DOHH2 (cell line): ENCODE measurements at regions not wholly inside any gene's neighbourhood (a gene's known extent, or its start where the extent isn't known, plus 50 kb on each side); places are given as distances from the start of the nearest gene placed in this dataset.
"Not testable (repeated sequence)": the region's sequence is repeated elsewhere in the genome, so short reads cannot be mapped to it uniquely, and the experiment has no call there.

Source experiments
- H3F3A ChIP-seq: fragments of 200-600 bp; sonication (generic), shearing (Covaris generic); 2 replicates; pipeline ENCODE4 v1.6.0; 2016; ENCODE audit warnings: antibody characterized with exemption, mild to moderate bottlenecking; ENCODE audit not compliant: control insufficient read depth, insufficient read depth
- H3K27ac ChIP-seq: fragments of 200-600 bp; sonication (generic); 2 replicates; pipeline ENCODE4 v1.5.1; 2014; ENCODE audit warnings: low read depth, mild to moderate bottlenecking, low read length, moderate library complexity
- H3K27me3 ChIP-seq: fragments of 200-600 bp; sonication (generic); 2 replicates; pipeline ENCODE4 v1.6.1; 2014; ENCODE audit warnings: mild to moderate bottlenecking, low read length, mixed read lengths; ENCODE audit not compliant: control insufficient read depth
- H3K36me3 ChIP-seq: fragments of 200-600 bp; sonication (generic); 2 replicates; pipeline ENCODE4 v1.6.1; 2014; ENCODE audit warnings: mild to moderate bottlenecking, low read length, moderate library complexity, mixed read lengths; ENCODE audit not compliant: control insufficient read depth
- H3K4me1 ChIP-seq: fragments of 200-600 bp; sonication (generic); 2 replicates; pipeline ENCODE4 v1.6.1; 2014; ENCODE audit warnings: mild to moderate bottlenecking, low read length, mixed read lengths; ENCODE audit not compliant: control insufficient read depth
- H3K4me2 ChIP-seq: fragments of 200-600 bp; sonication (generic); 2 replicates; pipeline ENCODE4 v1.6.0; 2014; ENCODE audit warnings: mild to moderate bottlenecking, low read length, moderate library complexity
- H3K4me3 ChIP-seq: fragments of 200-600 bp; sonication (generic); 2 replicates; pipeline ENCODE4 v1.5.1; 2014; ENCODE audit warnings: mild to moderate bottlenecking, low read length, mixed read lengths
- H3K79me2 ChIP-seq: fragments of 200-600 bp; sonication (generic); 2 replicates; pipeline ENCODE4 v1.6.1; 2014; ENCODE audit warnings: mild to moderate bottlenecking, low read length, mixed read lengths; ENCODE audit not compliant: control insufficient read depth
- H3K9me2 ChIP-seq: fragments of 200-600 bp; sonication (generic); replicated peaks from 2 replicates; pipeline ENCODE4 v1.6.1; 2014; ENCODE audit warnings: mild to moderate bottlenecking, low read length, mixed read lengths; ENCODE audit not compliant: control insufficient read depth
- H3K9me3 ChIP-seq: fragments of 200-600 bp; sonication (generic); 2 replicates; pipeline ENCODE4 v1.6.1; 2014; ENCODE audit warnings: antibody characterized with exemption, low read length, mixed read lengths; ENCODE audit not compliant: control insufficient read depth, insufficient read depth
- H4K20me1 ChIP-seq: fragments of 200-600 bp; sonication (generic); 2 replicates; pipeline ENCODE4 v1.6.0; 2014; ENCODE audit warnings: low read depth, mild to moderate bottlenecking, antibody characterized with exemption, low read length, moderate library complexity; ENCODE audit not compliant: control insufficient read depth, insufficient read depth
- EZH2phosphoT487 ChIP-seq: fragments of 200-600 bp; sonication (generic); IDR thresholded peaks from 2 replicates; pipeline ENCODE4 v1.6.1; 2017; ENCODE audit warnings: borderline replicate concordance, mild to moderate bottlenecking, antibody characterized with exemption, low read length, moderate library complexity, mixed read lengths
- TF ChIP-seq, protein P1 (sequence below): fragments of 200-600 bp; sonication (generic); IDR thresholded peaks from one replicate; pipeline ENCODE4 v1.5.1; 2014; ENCODE audit warnings: antibody characterized with exemption, mild to moderate bottlenecking, low read depth, low read length; ENCODE audit not compliant: poor library complexity, severe bottlenecking

DNA sequence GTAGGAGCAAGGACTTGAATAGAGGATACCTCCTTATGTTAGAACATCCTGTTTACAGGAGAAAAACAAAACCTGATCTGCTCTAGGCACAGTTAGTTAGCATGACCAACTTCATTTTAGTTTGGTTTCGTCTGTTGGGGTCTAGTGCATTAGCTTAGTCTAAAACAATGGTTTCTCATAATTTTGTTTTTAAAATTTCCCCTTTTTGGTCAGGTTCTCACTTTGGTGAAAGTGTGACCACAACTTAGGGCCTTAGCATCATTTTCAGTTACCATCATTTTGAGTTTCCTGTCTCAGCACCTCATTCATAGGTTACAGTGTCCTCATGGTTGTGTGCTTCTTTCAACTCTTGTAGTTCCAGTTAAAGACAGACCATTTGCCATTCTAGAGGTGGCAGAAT, 1277.0 kb upstream of the SLC39A10 start:
- H3F3A ChIP-seq: no peaks in the 10 kb centered on the region
- H3K27ac ChIP-seq: no peak overlapping the region
- no peaks in the 10 kb centered on the region for H3K36me3 ChIP-seq
- H3K9me3 ChIP-seq: peaks cover 7% of the 10 kb centered on the region
- no peaks in the 10 kb centered on the region for H3K27me3 ChIP-seq
- no peaks in the 10 kb centered on the region for H3K4me1 ChIP-seq
- H4K20me1 ChIP-seq: no peaks in the 10 kb centered on the region
- H3K9me2 ChIP-seq: no peaks in the 10 kb centered on the region
- no peak overlapping the region for H3K4me2 ChIP-seq
- H3K79me2 ChIP-seq: no peaks in the 10 kb centered on the region
- TF ChIP-seq, protein P1, sequence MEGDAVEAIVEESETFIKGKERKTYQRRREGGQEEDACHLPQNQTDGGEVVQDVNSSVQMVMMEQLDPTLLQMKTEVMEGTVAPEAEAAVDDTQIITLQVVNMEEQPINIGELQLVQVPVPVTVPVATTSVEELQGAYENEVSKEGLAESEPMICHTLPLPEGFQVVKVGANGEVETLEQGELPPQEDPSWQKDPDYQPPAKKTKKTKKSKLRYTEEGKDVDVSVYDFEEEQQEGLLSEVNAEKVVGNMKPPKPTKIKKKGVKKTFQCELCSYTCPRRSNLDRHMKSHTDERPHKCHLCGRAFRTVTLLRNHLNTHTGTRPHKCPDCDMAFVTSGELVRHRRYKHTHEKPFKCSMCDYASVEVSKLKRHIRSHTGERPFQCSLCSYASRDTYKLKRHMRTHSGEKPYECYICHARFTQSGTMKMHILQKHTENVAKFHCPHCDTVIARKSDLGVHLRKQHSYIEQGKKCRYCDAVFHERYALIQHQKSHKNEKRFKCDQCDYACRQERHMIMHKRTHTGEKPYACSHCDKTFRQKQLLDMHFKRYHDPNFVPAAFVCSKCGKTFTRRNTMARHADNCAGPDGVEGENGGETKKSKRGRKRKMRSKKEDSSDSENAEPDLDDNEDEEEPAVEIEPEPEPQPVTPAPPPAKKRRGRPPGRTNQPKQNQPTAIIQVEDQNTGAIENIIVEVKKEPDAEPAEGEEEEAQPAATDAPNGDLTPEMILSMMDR: no peak
- no peak for TF ChIP-seq EZH2phosphoT487
- no peak overlapping the region for H3K4me3 ChIP-seq

DNA sequence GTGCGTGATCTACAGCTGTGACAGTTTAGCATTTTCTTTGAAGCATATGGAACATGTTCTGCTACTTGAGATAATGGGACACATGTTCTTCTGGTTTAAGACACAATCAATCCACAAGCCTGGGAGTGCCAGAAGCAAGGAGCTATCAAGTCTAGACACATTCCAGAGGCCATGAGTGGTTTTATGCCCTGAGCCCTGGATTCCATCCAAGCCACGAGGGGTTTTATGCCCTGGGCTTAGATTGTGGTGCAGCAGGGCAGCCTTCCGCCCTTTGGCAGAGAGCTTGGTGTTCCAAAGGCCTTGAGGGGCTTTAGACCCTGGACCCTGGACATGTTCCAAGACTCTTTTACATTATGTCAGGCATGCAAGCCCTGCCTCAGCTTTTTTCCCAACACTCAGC, 1289.6 kb upstream of the SLC39A10 start:
- not testable (repeated sequence) for H3K9me3 ChIP-seq, H3K27ac ChIP-seq, H3K9me2 ChIP-seq, H3F3A ChIP-seq, H3K4me1 ChIP-seq, H3K4me3 ChIP-seq, H3K36me3 ChIP-seq, H3K4me2 ChIP-seq, H3K79me2 ChIP-seq, H4K20me1 ChIP-seq, H3K27me3 ChIP-seq

DNA sequence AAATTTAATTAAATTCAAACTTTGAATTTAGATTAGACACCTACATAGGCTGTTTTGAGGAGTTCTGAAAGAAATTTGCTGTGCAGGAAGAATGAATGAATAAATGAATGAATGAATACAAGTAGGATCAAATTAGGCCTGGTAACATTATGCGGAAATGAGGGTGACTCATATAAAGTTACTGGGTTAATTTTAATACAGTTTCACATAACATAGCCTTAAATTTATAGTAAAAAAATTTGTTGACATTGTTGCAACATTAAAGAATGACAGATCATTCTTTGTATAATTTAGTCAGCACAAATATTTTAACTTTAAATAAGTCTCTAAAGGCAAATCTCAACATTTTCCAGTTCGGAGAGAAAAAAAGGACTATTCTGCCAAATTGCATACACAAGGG, 1293.1 kb upstream of the SLC39A10 start:
- H3K79me2 ChIP-seq: no peaks in the 10 kb centered on the region
- H3K4me3 ChIP-seq: no peak overlapping the region
- H3K9me2 ChIP-seq: no peaks in the 10 kb centered on the region
- TF ChIP-seq EZH2phosphoT487: no peak
- TF ChIP-seq, protein P1: no peak
- H3K27ac ChIP-seq: no peak overlapping the region
- no peaks in the 10 kb centered on the region for H4K20me1 ChIP-seq
- H3K4me2 ChIP-seq: no peak overlapping the region
- H3K9me3 ChIP-seq: no peaks in the 10 kb centered on the region
- no peaks in the 10 kb centered on the region for H3K36me3 ChIP-seq
- no peaks in the 10 kb centered on the region for H3K4me1 ChIP-seq
- H3F3A ChIP-seq: no peaks in the 10 kb centered on the region
- no peaks in the 10 kb centered on the region for H3K27me3 ChIP-seq

DNA sequence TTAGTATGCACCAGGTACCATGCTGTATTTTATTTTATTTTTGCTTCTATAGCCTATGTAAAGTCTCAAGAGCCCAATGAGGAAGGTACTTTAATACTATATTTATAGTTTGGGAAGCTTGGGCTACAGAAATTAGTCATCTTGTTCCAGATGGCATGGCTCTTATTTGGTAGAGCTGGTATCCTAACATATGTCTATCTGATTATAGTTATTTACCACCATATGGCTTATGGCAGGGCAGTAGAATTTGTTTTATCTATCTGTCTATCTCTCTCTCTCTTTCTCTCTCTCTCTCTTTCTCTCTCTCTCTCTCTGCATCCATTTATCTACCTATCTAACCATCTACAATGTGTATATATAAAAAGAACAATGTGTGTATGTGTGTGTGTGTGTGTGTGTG, 1293.7 kb upstream of the SLC39A10 start:
- TF ChIP-seq, protein P1: no peak
- no peak for TF ChIP-seq EZH2phosphoT487
- no peak overlapping the region for H3K4me3 ChIP-seq
- no peaks in the 10 kb centered on the region for H3K36me3 ChIP-seq
- no peak overlapping the region for H3K4me2 ChIP-seq
- H3K79me2 ChIP-seq: no peaks in the 10 kb centered on the region
- H3K9me3 ChIP-seq: no peaks in the 10 kb centered on the region
- no peaks in the 10 kb centered on the region for H3K4me1 ChIP-seq
- H3K27ac ChIP-seq: no peak overlapping the region
- H3F3A ChIP-seq: no peaks in the 10 kb centered on the region
- H4K20me1 ChIP-seq: no peaks in the 10 kb centered on the region
- H3K27me3 ChIP-seq: no peaks in the 10 kb centered on the region
- H3K9me2 ChIP-seq: no peaks in the 10 kb centered on the region
